Erythroblast (primary cell): ENCODE measurements at regions not wholly inside any gene's neighbourhood (a gene's known extent, or its start where the extent isn't known, plus 50 kb on each side); places are given as distances from the start of the nearest gene placed in this dataset.
"Not testable (repeated sequence)": the region's sequence is repeated elsewhere in the genome, so short reads cannot be mapped to it uniquely, and the experiment has no call there.

Experiments used
- GATA1 ChIP-seq: IDR thresholded peaks from 2 replicates; pipeline ENCODE4 v1.6.1; 2011; ENCODE audit warnings: low read depth, mild to moderate bottlenecking, control low read depth, low read length, moderate library complexity
- POLR2A ChIP-seq: IDR thresholded peaks from 2 replicates; pipeline ENCODE4 v1.6.1; 2011; ENCODE audit warnings: mild to moderate bottlenecking, low read length

DNA sequence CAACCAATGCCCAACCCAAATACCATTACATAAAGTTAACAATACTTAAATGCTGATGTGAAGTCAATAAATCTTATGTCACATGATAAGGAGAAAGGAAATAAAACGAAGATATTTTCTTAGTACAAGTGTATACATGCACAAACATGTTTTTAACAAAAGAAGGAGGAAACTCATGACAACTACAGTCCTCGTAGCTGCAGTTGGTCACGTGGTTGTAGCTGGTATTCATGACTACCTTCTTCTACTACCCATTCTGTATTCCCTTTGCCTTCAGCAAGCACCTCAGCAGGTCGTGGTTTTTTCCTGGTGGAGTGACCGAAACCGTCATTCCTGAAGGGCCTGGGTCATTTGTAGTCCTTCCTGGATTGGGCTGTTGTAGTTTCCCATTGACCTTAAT lies 411.1 kb downstream of the RWDD3 start:
- TF ChIP-seq POLR2A, GATA1: not testable (repeated sequence)
